ENCODE measurements at regions not wholly inside any gene's neighbourhood (a gene's known extent, or its start where the extent isn't known, plus 50 kb on each side); places are given as distances from the start of the nearest gene placed in this dataset.

DNA sequence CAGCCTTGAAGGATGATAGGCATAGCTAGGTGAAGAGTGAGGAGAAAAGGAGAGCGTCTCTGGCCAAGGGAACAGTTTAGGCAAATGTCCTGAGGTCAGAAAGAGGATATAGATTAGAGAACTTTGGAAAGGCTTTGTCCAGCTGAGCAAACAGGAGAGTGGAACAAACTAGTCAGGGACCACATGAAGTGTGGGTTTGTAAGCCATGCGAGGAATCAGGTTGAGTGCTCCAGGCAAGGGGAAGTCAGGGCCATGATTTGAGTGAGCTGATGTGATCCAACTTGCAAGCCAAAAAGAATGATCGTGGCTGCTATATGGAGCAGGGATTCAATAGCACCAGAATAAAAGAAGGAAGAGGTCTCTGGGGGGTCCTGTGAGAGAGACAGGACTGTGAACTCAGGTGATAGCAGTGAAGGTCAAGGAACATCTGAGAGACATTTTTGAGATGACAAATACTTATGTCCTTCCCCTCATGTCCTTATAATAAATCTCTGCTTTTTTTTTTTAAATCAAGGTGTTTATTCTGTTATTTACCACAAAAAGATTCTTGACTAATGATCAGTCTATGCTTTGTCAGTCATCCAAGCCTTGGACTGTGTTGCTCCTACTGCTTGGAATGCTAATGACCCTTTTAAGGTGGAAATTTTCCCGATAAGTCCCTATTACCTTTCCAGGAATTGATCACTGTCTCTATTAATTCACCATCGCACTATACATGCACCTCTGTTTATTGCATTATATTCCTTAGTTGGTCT, 472.6 kb downstream of the TXNL1 start:
- ATAC-seq, result no peak

DNA sequence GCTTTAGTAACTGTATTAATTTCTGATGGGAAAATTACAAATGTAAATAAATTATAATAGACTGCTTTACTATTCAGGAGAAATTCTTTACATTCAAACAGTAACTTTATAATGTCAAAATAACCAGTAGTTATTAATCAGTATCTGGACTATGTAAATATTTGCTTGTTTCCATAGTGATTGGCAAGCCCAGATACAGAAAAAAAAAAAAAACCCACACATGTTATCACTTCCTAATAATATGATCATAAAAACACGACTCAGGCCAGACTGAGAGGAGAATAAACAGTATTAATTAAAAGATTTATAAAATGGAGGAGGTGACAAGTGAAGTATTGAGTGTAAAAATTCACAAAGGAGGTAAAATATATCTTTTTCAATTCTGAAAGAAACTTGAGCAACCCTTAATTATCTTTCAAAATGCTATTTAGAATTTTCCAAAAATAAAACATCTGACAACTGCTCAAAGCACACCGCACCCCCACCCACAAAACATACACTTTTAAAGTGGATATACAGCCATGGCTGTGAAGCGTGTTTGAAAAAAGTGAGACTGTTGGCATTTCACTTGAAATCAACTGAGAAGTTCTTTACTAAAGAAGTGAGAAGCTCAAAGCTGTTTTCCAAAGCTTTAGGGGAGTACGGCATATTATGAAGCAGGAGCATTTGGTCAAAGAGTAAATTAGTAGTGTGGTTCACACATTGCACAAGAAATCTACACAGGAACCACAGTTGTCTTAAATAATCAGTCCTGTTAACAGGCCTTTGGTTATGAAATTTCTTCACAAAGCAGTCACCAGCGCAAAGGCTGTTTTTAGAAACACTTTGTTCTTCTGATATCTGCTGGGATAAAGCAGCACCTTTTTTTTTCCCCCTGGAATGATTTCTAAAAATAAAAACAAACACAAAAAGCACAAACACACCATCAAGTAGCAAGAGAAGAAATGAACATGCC, 475.8 kb downstream of the TXNL1 start:
- no peak for ATAC-seq

DNA sequence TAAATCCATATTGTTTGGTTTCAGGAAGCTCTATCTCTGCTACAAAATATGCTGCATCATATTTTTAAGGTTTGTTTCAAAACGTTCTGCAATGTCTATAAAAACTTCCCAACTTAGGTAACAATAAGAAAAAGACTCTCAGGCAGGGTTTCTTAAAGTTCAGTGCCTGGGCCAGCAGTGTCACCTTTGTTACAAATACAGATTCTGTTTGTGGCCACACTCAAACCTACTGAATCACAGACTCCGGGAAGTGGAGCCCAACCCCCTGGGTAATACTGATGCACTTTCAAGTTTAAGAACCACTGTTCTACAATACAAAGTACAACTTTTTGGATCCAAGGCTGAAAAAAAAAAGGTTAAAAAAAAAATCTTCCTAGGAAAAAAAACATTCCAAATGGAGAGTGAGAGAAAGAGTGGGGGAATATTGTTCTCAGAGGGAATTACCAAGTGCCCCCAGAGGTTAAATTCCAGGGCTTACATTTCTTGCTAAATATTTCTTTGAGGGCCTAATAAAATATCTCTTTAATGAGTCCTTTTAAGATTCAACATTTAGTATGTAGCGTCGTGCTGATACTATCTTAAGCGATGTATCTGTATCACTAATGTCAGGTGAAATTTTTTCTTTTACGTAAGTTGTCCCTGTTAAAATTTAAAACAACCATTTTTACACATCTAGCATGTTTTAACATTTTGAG, 476.7 kb downstream of the TXNL1 start:
- no peak for ATAC-seq

DNA sequence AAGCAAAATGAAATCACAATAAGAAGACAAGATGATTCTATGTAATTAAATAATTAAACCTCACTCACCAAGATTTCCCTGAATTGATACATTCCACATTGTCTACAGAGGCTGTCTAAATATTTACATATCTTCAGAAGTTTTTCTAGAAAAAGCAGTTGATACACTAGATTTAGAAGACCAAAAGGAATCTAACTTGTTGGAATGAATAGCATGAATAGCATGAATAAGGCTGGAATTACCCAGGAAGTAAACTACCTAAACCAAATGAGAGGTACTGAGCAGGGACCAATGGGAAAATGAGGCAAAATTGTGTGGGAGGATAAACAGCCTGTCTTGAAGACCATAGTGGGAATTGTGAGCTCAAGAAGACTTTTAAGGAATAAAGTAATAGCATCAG, 479.7 kb downstream of the TXNL1 start:
- ATAC-seq, result no peak

DNA sequence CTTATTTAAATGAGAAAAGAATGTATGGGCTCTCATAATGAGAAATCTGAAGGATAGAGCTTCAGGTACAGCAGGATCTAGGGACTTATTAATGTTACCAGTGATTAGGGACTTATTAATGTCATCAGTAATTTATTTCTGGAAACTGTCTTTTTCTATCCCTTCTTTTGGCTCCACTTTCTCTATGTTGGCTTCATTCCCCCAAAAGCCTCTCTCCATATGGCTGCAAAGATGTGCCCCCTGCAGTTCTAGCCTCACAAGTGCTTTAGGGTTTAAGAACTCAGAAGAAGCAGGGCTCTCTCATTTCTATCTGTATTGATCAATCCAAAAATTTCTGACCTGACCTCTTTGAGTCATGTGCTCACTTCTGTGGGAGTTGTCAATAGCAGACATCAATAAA, 480.9 kb downstream of the TXNL1 start:
- no peak for ATAC-seq

DNA sequence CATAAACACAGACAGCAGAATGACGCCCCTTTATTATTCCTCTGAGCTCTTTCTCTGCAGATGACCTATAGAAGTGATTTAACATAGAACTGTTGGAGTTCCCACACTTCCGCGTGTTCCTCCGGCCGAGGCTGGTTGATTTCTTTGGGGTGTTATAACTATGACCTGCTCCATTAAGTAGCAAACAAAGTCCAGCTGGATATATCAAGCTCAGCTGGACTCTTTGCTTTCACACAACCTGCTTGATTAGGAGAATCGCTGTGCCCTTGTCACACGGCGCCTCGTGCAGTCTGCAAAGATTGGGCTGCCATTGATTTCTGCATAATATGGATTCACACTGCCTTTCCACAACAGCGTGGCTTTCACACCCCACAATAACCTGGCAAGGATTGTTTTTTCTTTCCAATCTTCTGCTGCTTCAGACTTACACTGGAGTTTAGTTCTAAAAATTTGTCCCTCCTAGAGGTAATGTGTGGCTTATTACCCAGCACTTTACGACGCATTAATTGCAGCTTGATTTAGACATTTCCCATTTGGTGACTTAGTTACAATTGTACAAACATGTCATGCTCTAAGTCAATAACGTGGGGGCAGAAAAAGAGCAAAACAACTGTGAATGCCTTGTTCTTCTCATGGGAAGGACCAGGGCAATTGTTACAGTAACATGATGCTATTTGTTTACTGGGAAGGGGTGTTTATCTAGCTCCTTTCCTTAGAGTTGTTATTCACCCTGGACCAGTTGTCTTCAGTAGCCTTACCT, 485.7 kb downstream of the TXNL1 start:
- ATAC-seq, result no peak

DNA sequence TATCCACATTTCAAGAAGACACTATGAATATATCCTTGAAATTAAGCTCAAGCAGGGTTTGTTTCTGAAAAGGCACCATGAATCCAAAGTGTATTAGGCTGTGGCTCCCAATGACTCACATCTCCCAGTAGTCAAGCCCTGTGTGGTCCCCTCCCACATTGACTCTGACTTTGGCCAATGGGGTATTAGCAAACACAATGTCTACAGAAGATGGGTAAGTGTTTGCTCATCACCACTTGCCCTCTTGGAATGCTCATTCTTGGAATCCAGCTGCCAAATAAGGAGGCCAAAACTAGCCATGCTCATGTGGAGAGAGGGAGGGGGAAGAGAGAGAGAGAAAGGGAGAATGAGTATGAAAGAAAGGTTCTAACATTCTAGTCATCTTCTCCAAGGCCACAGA, 490.0 kb downstream of the TXNL1 start:
- no peak for ATAC-seq

DNA sequence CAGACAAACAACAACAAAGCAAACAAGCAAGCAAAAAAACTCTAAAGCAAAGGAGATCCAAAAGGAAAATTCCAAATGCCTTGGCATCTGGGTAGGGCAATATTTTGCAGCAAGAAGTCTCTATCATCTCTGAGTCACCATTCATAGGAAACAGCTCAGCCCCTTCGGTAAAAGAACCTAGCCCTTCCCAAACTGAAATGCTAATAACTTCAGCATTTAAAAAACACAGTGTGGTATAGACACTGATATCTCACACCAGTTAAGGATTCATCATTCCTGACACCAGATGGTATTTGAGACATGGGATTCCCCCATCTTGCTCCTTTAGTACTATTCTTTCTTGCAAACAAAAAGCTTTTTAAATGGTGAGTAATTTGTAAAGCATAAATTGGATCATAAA, 491.8 kb downstream of the TXNL1 start:
- no peak for ATAC-seq

DNA sequence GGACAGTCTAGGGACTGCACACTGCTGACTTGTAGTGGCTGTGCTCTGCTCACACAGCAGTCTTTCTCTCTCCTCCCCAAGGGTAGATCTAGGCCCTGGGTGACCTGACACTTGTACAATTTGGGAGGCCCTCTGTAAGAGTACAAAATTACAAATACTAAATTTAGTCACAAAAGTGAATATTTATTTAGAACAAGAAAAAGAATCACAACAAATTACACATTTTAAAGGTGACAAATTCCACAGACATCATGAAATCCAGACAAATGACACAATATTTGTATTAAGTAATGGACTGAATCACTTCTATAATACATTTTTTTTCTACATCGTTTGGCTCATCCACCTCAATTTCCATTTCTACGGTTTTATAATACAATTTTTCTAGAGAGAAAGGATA, 496.4 kb downstream of the TXNL1 start:
- ATAC-seq, result no peak

DNA sequence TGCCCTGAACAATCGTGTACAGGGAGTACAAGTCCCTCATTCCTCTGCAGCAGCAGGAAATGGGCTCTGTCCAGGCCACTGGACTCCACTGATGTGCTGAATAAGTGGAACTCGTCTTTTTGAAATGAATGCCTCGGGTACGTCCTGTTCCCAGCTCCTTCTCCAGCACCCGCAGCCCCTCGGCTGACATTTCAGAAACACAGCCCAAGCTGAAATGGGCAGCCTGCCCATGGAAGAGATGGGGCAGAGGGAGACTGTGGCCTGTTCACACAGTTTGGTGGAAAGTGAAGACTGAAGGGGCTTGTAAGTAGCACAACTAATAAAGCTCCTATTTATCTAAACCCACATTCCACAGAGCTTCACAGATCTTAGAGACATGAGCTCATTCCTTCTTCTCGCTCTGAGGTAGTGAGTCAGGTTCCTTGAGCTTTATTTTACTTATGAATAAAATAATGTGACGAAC, 498.6 kb downstream of the TXNL1 start:
- ATAC-seq, result no peak

DNA sequence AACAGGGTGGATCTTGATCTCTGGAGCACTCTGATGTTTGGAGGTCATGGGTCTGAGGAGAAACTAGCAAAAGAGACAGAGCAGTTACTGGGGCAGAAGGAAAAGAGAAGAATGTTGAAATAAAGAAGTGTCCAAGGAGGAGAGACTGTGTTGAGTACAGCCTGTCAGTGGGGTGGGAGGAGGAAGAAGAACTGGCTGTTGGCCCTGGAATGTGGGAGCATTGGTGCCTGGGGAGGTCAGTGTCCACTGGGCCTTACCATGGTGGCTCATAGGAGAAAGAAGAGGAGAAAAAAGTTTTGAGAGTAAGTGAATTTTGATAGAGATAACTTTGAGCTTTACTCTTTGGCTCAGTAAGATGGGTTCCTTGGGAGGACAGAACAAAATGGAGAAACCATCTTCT, 499.0 kb downstream of the TXNL1 start:
- ATAC-seq, result no peak

DNA sequence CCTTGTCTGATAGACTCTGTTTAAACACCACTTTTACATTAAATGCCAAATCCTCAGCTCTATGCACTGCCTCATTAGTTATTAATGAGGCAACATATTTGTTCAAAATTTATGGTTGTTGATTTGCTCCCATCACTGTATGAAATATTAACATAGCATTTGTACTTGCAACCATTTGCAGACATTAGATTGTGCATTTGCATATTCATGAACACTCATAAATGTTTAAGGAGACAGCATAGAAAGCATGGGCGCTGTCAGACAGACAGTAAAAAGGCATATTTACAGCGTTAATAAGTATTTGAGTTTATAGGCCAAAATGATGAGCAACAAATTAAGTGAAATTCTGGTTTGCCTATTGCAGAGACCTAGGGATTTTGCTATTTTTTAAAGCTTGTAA, 502.3 kb downstream of the TXNL1 start:
- no peak for ATAC-seq

DNA sequence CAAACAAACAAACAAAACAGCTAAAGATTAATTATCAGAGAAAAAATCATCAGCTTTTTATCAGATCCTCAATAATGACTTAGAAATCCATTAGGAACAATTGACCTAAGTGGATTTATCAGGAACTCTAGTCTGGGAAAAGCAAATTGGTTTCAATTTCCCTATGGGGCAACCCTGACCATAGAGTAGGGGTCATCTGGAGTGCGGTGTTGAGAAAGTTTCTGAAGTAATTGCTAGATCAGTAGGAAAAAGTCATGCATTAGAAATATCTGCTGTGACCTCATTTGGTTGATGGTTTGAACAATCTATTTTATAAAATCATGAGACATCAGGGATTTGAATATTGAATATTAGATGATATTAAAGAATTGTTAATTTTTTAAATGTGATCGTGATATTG, 507.9 kb downstream of the TXNL1 start:
- ATAC-seq, result no peak

DNA sequence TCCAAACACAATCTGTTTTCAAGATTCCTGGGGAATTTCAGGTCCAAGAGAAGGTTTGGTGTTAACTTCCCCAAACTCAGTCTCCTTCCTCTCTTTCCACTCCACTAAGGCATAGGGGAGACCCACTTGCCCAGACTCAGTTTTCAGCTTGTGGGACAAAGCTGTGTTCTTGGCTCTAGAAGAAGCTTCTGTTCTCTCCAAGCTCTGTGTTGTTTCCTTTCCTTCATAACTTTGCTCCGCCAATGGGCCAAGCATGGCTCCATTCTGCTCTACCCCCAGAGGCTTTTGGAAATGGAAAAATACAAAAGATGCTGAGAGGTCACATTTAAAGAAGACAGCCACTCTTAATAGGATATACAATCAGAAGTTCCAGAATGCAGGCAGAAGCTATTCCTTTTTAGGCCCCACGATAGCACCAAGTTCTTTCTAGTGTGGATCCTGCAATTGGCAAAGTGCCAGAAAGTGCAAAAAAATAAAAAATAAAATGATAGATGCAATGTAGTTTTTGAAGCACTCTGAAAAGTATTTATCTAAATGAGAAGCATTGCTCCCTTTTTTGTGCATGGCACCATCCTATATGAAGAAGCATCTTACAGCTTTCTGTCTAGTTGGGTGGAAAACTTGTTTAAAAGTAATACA, 510.1 kb downstream of the TXNL1 start:
- ATAC-seq, result no peak

DNA sequence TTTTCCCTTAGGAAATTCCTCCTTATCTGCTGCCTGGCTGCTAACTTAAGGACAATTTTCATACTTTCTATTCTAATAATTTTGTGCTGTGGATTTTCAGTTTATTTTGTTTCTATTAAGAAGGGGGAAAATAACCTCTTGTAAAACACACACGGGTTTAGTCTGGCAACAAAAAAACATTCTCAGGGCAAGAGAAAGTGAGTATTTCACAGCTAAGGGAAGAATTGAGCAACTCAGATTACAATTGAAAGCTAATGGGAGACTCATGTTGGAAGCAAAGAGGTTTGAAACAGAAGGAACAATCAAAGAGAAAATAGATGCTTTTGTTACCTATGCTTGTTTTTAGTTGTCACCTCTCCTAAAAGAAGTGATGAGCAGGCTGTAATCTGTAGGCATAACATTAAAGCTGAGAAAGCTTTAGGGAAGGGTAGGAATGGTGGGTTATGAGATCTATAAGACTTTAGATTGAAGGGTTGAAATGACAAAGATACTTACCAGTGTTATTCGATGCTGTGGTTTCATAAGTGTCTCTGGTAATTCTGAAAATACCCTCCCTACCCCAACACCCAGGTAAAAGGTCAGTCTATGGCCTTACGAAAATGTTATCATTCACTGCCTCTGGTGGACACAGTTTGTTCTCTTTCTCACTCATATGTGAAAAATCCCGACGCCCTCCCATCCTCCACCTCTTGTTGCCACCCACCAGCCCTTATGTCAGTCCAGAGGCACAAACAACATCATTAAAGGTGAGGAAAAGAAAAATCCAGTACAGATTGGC, 510.9 kb downstream of the TXNL1 start:
- no peak for ATAC-seq

DNA sequence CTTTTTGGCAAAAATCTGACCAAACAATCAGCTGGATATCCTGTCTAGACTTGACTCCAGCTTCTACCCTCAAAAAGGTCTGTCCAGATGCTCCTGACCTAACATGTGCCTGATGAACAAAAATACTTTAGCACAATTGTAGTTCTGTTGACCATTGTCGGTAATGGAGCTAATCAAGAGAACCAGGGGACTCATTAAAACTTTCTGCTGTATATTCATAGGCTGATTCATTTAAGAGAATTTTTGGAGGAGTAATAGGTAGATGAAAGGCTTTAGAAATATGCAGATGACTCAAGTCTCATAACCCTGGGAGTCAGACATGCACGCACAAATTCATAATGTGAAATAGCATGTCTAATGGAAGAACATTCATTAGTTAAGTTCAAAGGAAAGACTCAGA, 514.2 kb downstream of the TXNL1 start:
- no peak for ATAC-seq

DNA sequence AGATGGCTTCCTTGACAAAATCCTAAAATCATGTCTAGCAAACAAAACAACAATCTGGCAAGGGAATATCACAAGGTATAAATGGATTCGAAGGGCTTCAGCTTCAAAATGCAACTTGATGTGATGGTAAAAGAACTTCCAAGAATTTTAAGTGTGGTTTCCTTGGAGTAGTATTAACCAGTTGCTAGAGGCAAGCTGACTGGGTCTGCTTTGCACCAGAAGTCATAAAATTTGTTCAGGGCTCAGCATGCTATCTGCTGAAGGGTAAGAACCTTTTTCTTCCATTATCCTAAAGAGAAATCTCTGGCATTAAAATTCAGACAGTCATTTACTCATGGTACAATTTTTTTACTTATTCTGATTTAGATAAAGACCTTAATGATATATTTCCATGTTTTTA, 516.7 kb downstream of the TXNL1 start:
- no peak for ATAC-seq

DNA sequence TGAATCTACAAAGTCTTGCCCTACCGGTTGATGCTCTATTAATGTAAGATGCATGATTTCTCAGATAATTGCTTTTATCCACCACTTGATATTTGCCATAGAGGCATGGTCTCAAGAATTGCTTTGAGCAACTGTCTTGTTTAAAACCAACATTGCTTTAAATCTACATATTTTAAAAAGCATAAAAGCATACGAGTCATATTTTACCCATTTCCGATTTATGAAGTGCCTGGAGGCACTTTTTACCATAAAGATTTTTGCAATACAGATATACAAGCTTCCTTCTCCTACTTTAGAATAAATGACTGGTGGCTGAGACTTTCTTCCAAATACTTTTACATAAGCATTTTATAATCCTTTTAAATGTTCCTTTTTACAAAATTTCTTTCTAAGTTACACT, 517.6 kb downstream of the TXNL1 start:
- ATAC-seq, result no peak

DNA sequence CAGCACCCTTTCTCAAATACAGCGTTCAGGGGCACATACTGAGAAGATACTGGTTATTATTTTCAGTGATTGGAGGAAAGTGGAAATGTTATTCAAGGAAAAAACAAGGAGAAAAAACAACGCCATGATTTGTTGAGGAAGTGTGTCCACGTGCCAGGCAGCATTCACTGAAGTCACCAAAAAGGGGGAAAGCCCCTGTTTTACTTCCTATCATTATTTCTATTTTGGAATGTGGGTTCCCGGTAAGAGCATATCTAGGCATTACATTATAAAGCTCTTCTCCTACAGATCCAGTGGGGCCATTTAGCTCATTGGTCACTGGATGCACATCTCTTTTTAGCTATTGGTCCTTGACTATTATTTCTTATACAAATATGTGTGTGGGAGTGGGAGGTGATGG, 518.7 kb downstream of the TXNL1 start:
- ATAC-seq, result no peak

DNA sequence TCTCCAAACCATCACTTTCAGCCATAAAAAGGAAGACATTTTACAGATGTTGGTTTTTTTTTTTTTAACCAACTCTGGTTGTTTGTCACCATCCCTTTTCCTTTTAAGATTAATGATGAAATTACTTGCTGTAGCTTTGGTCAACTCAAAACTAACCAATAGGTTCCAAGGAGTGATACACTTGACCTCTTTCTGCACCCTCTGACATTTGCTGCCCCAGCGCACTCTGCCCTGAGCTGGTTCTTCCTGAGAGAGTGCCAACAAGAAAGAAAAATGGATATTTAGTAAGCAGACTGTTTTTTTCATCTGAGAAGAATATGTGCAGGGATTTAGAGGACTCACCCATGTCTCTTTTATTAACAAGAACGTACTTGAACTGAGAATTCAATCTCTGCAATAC, 520.0 kb downstream of the TXNL1 start:
- ATAC-seq, result no peak
